ENCODE measurements at regions not wholly inside any gene's neighbourhood (a gene's known extent, or its start where the extent isn't known, plus 50 kb on each side); places are given as distances from the start of the nearest gene placed in this dataset.

GRCh38 chr21:43357715-43358430 lies 69.1 kb downstream of the SIK1 start:
- CTCF ChIA-PET, result interaction anchor here (0.7 kb wide), 1 partner anchor 90 kb away, joined by 3 read pairs; no protein-coding TSS in a partner anchor
- H3K9me3 ChIP-seq, result no peaks in the 10 kb centered on the region
- H3K4me3 ChIP-seq, result no peak overlapping the region
- peak overlapping the region in 1 of 2 experiments; percentile 26; a peak in 1 of 6 replicates for H3K27ac ChIP-seq
- TF ChIP-seq PBX3 (IDR thresholded peaks at IDR 0.05) (no peak), EHMT2 (IDR thresholded peaks at IDR 0.05; ENCODE audit: low read depth) (no peak), RAD21 (conservative IDR thresholded peaks at IDR 0.05 in 1 of 2, IDR thresholded peaks at IDR 0.05 in 1 of 2) (no peak), USF2 (IDR thresholded peaks at IDR 0.05) (no peak), TFCP2L1 (CRISPR knock-in tag; IDR thresholded peaks at IDR 0.05) (no peak), CHD4 (IDR thresholded peaks at IDR 0.05; ENCODE audit: borderline replicate concordance) (no peak), NR3C1 (IDR thresholded peaks at IDR 0.05) (no peak), KDM1A (IDR thresholded peaks at IDR 0.05; ENCODE audit: low read depth) (no peak), HDAC2 (IDR thresholded peaks at IDR 0.05) (no peak), CHD2 (IDR thresholded peaks at IDR 0.05; ENCODE audit: low read length, partially characterized antibody) (no peak), POLR2AphosphoS2 (conservative IDR thresholded peaks at IDR 0.05; ENCODE audit: low read length) (no peak), MAZ (IDR thresholded peaks at IDR 0.05; ENCODE audit: borderline replicate concordance, low read depth, low read length) (no peak), PHF8 (IDR thresholded peaks at IDR 0.05; ENCODE audit: borderline replicate concordance, low read depth) (no peak), FOXS1 (CRISPR knock-in tag; IDR thresholded peaks at IDR 0.05) (no peak)
- TF ChIP-seq, protein P1, sequence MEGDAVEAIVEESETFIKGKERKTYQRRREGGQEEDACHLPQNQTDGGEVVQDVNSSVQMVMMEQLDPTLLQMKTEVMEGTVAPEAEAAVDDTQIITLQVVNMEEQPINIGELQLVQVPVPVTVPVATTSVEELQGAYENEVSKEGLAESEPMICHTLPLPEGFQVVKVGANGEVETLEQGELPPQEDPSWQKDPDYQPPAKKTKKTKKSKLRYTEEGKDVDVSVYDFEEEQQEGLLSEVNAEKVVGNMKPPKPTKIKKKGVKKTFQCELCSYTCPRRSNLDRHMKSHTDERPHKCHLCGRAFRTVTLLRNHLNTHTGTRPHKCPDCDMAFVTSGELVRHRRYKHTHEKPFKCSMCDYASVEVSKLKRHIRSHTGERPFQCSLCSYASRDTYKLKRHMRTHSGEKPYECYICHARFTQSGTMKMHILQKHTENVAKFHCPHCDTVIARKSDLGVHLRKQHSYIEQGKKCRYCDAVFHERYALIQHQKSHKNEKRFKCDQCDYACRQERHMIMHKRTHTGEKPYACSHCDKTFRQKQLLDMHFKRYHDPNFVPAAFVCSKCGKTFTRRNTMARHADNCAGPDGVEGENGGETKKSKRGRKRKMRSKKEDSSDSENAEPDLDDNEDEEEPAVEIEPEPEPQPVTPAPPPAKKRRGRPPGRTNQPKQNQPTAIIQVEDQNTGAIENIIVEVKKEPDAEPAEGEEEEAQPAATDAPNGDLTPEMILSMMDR (IDR thresholded peaks at IDR 0.05), result no peak
- TF ChIP-seq, protein P2, sequence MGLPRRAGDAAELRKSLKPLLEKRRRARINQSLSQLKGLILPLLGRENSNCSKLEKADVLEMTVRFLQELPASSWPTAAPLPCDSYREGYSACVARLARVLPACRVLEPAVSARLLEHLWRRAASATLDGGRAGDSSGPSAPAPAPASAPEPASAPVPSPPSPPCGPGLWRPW (IDR thresholded peaks at IDR 0.05), result no peak
- ATAC-seq (no peak), DNase-seq (ENCODE audit: low read depth in 1 of 2, low spot score in 1 of 2) (no peak), FAIRE-seq (no peak)
- no peak overlapping the region for H3K4me2 ChIP-seq
- POLR2A ChIA-PET, result no interaction called here
- no peaks in the 10 kb centered on the region for H3K4me1 ChIP-seq
- 85% methylated on average over 24 of the region's 24 CpGs for WGBS (ENCODE audit: missing lambda C conversion rate)

- WGBS (ENCODE audit: missing lambda C conversion rate), result no CpG with 5 or more reads among the region's 7 CpGs
- Histone ChIP-seq H3K4me2 (no peak overlapping the region), H3K4me3 (no peak overlapping the region), H3K9me3 (no peaks in the 10 kb centered on the region), H3K4me1 (no peaks in the 10 kb centered on the region; the same call in 2 of the 3 replicates), H3K27ac (peak overlapping the region in 1 of 2 experiments; percentile 32; a peak in 3 of 6 replicates)
- CTCF ChIA-PET, result no interaction called here
- no peak for TF ChIP-seq RCOR1 (IDR thresholded peaks at IDR 0.05; ENCODE audit: low read depth, low read length)
- TF ChIP-seq ZNF302 (CRISPR knock-in tag; IDR thresholded peaks at IDR 0.05), result no peak
- TF ChIP-seq RAD21 (conservative IDR thresholded peaks at IDR 0.05 in 1 of 2, IDR thresholded peaks at IDR 0.05 in 1 of 2), result 0 out of 5 replicates have a peak, but pooled peaks of 1 of the 2 experiments have one; percentile 3
- POLR2A ChIA-PET, result no interaction called here
- ATAC-seq (peak; percentile 52 to 56; a peak in 4 of 6 replicates), DNase-seq (ENCODE audit: low read depth in 1 of 2, low spot score in 1 of 2) (no peak), FAIRE-seq (no peak)
These were observed 71.0 kb downstream of the SIK1 start for GRCh38 chr21:43355925-43356289.
